NCI-H524 treated with DMSO at 0.1 percent for 48 hours (cell line): ENCODE measurements at regions not wholly inside any gene's neighbourhood (a gene's known extent, or its start where the extent isn't known, plus 50 kb on each side); places are given as distances from the start of the nearest gene placed in this dataset.

Experiments
- DNase-seq: peaks from one replicate; lab custom pipeline; 2025; lab: John Stamatoyannopoulos, UW

GRCh38 chr4:125515016-125515415 lies 200.3 kb downstream of the FAT4 start:
- DNase-seq, result no peak

GRCh38 chr4:125517831-125518230 lies 203.1 kb downstream of the FAT4 start:
- DNase-seq, result no peak

GRCh38 chr4:125518281-125518680 lies 203.5 kb downstream of the FAT4 start:
- no peak for DNase-seq

- DNase-seq, result no peak
Observed at GRCh38 chr4:125519371-125520146, 204.8 kb downstream of the FAT4 start.

GRCh38 chr4:125520258-125520990 lies 205.7 kb downstream of the FAT4 start:
- no peak for DNase-seq

DNA sequence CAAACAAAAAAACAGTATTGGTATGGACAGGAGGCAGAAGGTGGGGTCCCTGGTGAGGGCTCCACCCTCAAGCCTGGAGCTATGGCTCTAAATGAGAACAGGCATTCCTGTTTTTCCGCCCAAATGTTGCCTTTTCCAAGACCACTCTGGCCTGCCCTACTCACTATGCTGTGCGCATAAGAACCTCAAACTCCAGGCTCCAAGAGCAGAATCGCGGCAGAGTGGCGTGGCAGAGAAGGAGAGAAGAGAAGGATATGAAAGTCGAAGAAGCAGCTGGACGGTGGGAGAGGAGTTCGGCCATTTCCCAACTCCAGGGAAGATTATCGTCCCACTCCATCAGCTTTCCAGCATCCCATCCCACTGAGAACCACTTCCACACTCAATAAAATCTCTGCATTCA lies 207.8 kb downstream of the FAT4 start:
- no peak for DNase-seq

DNA sequence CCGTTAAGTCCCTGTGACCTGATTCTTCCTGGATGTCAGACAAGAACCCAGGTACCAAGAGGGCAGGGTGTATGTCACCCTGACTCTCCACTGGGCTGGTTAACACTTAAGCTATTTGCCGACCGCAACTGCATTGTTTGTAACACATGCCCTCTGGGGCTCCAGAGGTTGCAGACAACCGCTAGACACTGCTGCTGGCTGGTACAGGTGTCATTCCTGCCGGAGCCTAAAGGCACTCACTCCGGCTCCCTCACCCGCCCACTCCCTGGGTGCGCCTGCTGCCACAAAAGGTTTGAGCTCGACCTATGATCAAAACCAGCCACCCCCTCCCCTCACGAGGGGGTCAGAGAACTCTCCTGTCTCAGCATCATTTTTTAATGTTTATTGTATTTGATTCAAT lies 208.2 kb downstream of the FAT4 start:
- no peak for DNase-seq

- no peak for DNase-seq
Observed at GRCh38 chr4:125526420-125526819, 211.7 kb downstream of the FAT4 start.

DNA sequence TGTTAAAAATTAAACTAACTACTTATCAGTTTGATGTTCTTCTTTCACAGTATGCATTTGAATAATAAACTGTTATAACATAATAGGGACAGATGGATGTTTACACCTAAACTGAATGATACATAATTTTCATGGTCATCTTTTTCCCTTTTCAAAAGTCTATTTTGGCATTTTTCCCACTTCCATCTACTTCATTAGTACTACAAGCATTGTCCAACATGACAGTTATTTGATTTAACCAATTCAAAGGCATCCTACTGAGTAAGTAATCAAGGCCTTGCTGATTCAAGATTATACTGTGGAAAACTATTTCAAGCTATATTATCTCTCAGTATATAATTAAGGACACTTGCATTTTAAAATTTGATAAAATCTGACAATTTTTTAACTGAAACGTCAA lies 212.9 kb downstream of the FAT4 start:
- no peak for DNase-seq

DNA sequence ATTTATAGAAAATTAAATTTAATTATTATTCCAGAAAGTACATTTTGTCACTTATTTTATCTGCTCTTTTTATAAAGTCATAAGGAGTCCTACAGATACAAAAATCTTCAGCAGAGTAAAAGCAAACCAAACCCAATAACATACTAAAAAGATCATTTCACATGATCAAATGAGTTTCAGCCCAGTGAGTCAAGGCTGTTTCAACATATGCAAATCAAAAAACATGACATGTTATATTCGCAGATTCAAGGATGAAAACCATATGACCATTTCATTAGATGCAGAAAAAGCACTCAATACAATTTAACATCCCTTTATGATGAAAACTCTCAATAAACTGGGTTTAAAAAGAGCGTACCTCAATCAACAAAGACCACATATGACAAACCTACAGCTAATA lies 214.3 kb downstream of the FAT4 start:
- no peak for DNase-seq

DNA sequence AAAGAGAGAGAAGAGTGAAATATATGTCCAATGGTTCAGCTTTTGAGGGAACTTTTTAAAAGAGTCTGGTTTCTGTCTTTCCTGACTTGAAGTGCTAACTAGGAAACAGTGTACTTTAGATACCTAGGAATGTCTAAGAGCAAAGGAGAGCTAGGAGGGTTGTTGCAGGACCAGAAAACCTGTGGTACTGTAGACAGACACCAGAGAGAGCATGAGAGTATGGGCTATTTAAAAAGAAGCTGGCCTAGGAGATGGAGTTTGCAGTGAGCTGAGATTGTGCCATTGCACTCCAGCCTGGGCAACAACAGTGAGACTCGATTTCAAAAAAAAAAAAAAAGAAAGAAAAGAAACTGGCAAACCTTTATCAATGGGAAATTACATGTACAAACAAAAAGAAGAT lies 223.9 kb downstream of the FAT4 start:
- DNase-seq, result no peak

- no peak for DNase-seq
Observed at GRCh38 chr4:125539691-125540090, 224.9 kb downstream of the FAT4 start.

DNA sequence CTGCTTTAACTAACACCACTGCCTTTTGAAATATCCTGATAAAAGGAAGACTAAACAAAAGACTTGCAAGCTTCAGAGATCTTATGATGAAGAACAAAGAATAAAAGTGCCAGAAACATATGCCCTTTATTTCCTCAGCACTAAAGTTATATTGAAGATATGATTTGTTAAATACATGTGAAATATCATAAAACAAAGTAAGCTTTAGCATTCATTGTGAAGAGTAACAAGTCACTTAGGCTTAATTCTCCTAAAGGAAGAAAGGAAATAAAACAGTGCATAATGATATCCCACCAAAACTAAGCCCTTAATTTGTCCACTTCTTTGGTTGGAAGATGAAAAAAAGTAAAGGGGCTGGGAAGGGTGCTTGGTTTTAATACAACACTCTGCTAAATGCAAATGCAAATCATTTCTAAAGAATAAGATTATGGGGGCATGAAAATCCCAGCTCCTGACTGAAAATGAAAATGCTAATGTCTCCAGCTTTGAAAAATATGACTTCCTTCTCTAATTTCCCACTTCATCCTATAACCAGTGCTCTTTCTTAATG lies 227.2 kb downstream of the FAT4 start:
- no peak for DNase-seq

- DNase-seq, result no peak
Observed at GRCh38 chr4:125546272-125546671, 231.5 kb downstream of the FAT4 start.

DNA sequence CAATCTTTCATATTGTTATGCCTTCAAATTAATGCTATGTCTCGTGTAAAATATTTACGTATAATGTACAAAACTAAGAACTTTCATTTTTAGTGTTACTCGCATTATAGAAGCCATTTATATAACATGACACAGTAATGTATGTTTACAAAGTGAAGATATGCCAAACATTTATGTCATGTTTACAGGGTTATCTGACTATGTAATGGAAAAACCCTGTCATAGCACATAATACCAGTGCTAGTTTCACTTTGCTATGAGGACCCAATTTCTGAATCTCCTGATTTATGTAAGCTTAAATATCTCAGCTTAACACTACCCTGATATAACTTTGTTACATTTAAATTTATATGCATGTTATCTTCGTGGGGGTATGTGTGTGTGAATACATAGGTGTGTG lies 233.1 kb downstream of the FAT4 start:
- DNase-seq, result no peak

- no peak for DNase-seq
Observed at GRCh38 chr4:125550769-125551168, 236.0 kb downstream of the FAT4 start.

DNA sequence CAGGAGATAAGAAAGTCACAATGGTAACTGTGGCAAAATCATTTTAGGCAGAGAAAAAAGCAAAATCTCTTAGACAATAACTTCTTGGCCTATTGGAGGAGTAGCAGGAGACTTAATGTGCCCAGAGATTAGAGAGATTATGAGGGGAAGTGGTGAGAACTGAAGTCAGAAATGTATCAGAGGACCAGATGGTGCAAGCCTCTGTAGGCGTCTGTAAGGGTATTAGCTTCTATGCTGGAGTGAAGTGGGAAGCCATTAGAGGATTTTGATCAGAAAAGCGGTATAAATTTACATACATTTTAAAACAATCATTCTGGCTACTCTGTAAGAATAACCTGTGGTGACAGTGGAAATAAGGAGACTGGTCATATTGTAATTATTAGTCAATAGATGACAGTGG lies 236.7 kb downstream of the FAT4 start:
- DNase-seq, result peak; percentile 78

- DNase-seq, result no peak
Observed at GRCh38 chr4:125551967-125552366, 237.2 kb downstream of the FAT4 start.

GRCh38 chr4:125572601-125573000 lies 257.8 kb downstream of the FAT4 start:
- no peak for DNase-seq

DNA sequence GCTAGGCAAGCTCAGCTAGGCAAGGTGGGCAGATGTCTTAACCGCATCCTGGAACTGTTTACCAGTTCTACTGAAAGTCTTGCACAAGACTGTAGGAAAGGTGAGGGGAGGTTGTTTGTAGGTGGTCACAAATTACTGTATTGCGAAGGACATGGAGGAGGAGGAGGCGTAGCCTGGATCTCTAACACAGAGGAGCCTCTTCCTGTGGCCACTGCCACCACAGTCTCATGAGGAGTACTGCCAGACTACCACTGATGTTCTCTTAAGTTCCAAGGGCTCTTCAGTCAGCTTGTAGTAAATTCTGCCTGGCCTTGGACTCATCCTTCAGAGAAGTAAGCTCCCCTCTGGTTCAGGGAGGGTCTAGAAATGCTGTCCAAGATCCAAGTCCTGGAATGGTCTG lies 258.6 kb downstream of the FAT4 start:
- DNase-seq, result no peak

- DNase-seq, result no peak
Observed at GRCh38 chr4:125573786-125574185, 259.0 kb downstream of the FAT4 start.

- no peak for DNase-seq
Observed at GRCh38 chr4:125582302-125582701, 267.5 kb downstream of the FAT4 start.

DNA sequence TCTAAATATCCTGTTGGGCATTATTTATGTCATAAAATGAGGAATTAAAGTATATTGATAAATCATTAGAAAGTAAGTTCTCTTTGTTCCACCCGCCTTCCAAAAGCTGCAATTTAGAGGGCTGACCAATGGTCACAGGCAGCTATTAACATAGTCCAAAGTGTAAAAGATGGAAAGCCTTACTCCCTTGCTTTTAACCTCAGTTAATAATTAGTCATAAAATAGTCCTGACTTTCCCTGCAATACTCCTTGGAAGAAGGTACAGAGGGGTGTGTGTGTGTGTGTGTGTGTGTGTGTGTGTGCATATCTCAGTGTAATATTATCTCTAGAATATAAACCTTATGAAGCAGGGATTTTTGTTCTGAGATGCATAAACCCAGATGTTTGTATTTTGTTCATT lies 275.4 kb downstream of the FAT4 start:
- no peak for DNase-seq
